HS-27A (cell line): ENCODE measurements at regions not wholly inside any gene's neighbourhood (a gene's known extent, or its start where the extent isn't known, plus 50 kb on each side); places are given as distances from the start of the nearest gene placed in this dataset.

Experiments
- DNase-seq: peaks from one replicate; pipeline ENCODE4 v3.0.0-alpha.2; 2012; ENCODE audit warnings: low read depth, missing footprints

GRCh38 chr13:20351281-20352022 is 119.3 kb upstream of the GJB6 start:
- DNase-seq: peak; percentile 8

GRCh38 chr13:20350819-20351218 is 118.7 kb upstream of the GJB6 start:
- no peak for DNase-seq

GRCh38 chr13:20350382-20350763 is 118.3 kb upstream of the GJB6 start:
- no peak for DNase-seq

- DNase-seq: no peak
Measured at GRCh38 chr13:20349564-20350381, 117.7 kb upstream of the GJB6 start.

- DNase-seq: no peak
Measured at GRCh38 chr13:20348645-20349408, 116.7 kb upstream of the GJB6 start.

- DNase-seq: no peak
Measured at GRCh38 chr13:20348018-20348417, 115.9 kb upstream of the GJB6 start.

GRCh38 chr13:20344836-20345490 is 112.8 kb upstream of the GJB6 start:
- no peak for DNase-seq

- no peak for DNase-seq
Measured at GRCh38 chr13:20342311-20342710, 110.2 kb upstream of the GJB6 start.

GRCh38 chr13:20340759-20341171 is 108.6 kb upstream of the GJB6 start:
- DNase-seq: no peak

- no peak for DNase-seq
Measured at GRCh38 chr13:20340136-20340758, 108.1 kb upstream of the GJB6 start.

- DNase-seq: no peak
Measured at GRCh38 chr13:20337884-20338551, 105.9 kb upstream of the GJB6 start.

- DNase-seq: no peak
Measured at GRCh38 chr13:20336761-20337160, 104.6 kb upstream of the GJB6 start.

- DNase-seq: no peak
Measured at GRCh38 chr13:20334309-20334708, 102.2 kb upstream of the GJB6 start.

GRCh38 chr13:20332361-20333096 is 100.4 kb upstream of the GJB6 start:
- no peak for DNase-seq

GRCh38 chr13:20331949-20332348 is 99.8 kb upstream of the GJB6 start:
- no peak for DNase-seq

GRCh38 chr13:20331419-20331818 is 99.3 kb upstream of the GJB6 start:
- DNase-seq: no peak

GRCh38 chr13:20326809-20327208 is 94.7 kb upstream of the GJB6 start:
- no peak for DNase-seq

GRCh38 chr13:20326276-20326675 is 94.2 kb upstream of the GJB6 start:
- DNase-seq: no peak

- DNase-seq: no peak
Measured at GRCh38 chr13:20320885-20321284, 88.8 kb upstream of the GJB6 start.

GRCh38 chr13:20313896-20314295 is 81.8 kb upstream of the GJB6 start:
- no peak for DNase-seq
